ENCODE measurements at regions not wholly inside any gene's neighbourhood (a gene's known extent, or its start where the extent isn't known, plus 50 kb on each side); places are given as distances from the start of the nearest gene placed in this dataset.
"Not testable (repeated sequence)": the region's sequence is repeated elsewhere in the genome, so short reads cannot be mapped to it uniquely, and the experiment has no call there.

- intact Hi-C loops (cut with DNase I), result no loop called here
- TF ChIP-seq CTCF (IDR thresholded peaks at IDR 0.05), result no peak
- H3K9me3 ChIP-seq, result no peaks in the 10 kb centered on the region
- no peak for DNase-seq
- H3K27ac ChIP-seq, result no peak overlapping the region
- peaks cover 0 to 4% (median 0%) of the 10 kb centered on the region in 3 donors for H3K27me3 ChIP-seq (ENCODE audit: insufficient read depth in 3 of 3, low read length in 2 of 3)
- no peak overlapping the region for H3K4me3 ChIP-seq
- no peaks in the 10 kb centered on the region for H3K36me3 ChIP-seq (ENCODE audit: insufficient read depth in 1 of 2, low read depth in 1 of 2)
- no peak for ATAC-seq
- no peaks in the 10 kb centered on the region for H3K4me1 ChIP-seq
- WGBS, 3 donors, result 71 to 76% (median 75%) methylated on average over 28 to 29 of the region's 29 CpGs
Observed at GRCh38 chr22:47401976-47402770, 639.7 kb downstream of the TBC1D22A start.

- peaks cover 0 to 4% (median 0%) of the 10 kb centered on the region in 3 donors for H3K27me3 ChIP-seq (ENCODE audit: insufficient read depth in 3 of 3, low read length in 2 of 3)
Observed at GRCh38 chr22:47401592-47401898, 639.1 kb downstream of the TBC1D22A start.

GRCh38 chr22:47400701-47401591, 638.5 kb downstream of the TBC1D22A start:
- 73 to 80% (median 75%) methylated on average over 28 of the region's 28 CpGs for WGBS, 3 donors

More at GRCh38 chr22:47401592-47401898, 639.1 kb downstream of the TBC1D22A start:
- no peak overlapping the region for H3K4me3 ChIP-seq
- TF ChIP-seq CTCF (IDR thresholded peaks at IDR 0.05), result no peak
- H3K4me1 ChIP-seq, result no peaks in the 10 kb centered on the region
- H3K9me3 ChIP-seq, result no peaks in the 10 kb centered on the region
- no peak for DNase-seq
- WGBS, 3 donors, result 76 to 82% (median 82%) methylated on average over 12 of the region's 12 CpGs
- no peak for ATAC-seq
- H3K27ac ChIP-seq, result no peak overlapping the region
- H3K36me3 ChIP-seq (ENCODE audit: insufficient read depth in 1 of 2, low read depth in 1 of 2), result no peaks in the 10 kb centered on the region
- intact Hi-C loops (cut with DNase I), result no loop called here

GRCh38 chr22:47400131-47400530, 637.7 kb downstream of the TBC1D22A start:
- intact Hi-C loops (cut with DNase I), result not testable (repeated sequence)

More at GRCh38 chr22:47400701-47401591, 638.5 kb downstream of the TBC1D22A start:
- TF ChIP-seq CTCF (IDR thresholded peaks at IDR 0.05), result no peak
- no peak overlapping the region for H3K4me3 ChIP-seq
- intact Hi-C loops (cut with DNase I), result no loop called here
- no peaks in the 10 kb centered on the region for H3K4me1 ChIP-seq
- ATAC-seq, result no peak
- no peak for DNase-seq
- no peaks in the 10 kb centered on the region for H3K9me3 ChIP-seq
- H3K36me3 ChIP-seq (ENCODE audit: insufficient read depth in 1 of 2, low read depth in 1 of 2), result no peaks in the 10 kb centered on the region
- no peak overlapping the region for H3K27ac ChIP-seq
- H3K27me3 ChIP-seq (ENCODE audit: insufficient read depth in 3 of 3, low read length in 2 of 3), result peaks cover 0 to 4% (median 0%) of the 10 kb centered on the region in 3 donors

More at GRCh38 chr22:47400131-47400530, 637.7 kb downstream of the TBC1D22A start:
- not testable (repeated sequence) for ATAC-seq; H3K27ac ChIP-seq; H3K36me3 ChIP-seq (ENCODE audit: insufficient read depth in 1 of 2, low read depth in 1 of 2); H3K4me1 ChIP-seq; H3K27me3 ChIP-seq (ENCODE audit: insufficient read depth in 3 of 3, low read length in 2 of 3); DNase-seq; H3K4me3 ChIP-seq; H3K9me3 ChIP-seq
- WGBS, 3 donors, result 79 to 87% (median 86%) methylated on average over 7 to 9 of the region's 10 CpGs

Measured in psoas muscle (tissue), 7 donors.